Inferior parietal cortex (tissue), 1 donor: ENCODE measurements at regions not wholly inside any gene's neighbourhood (a gene's known extent, or its start where the extent isn't known, plus 50 kb on each side); places are given as distances from the start of the nearest gene placed in this dataset.
A peak's percentile ranks its signal among the peaks of the same experiment; 100 is the strongest.
"Not testable (repeated sequence)": the region's sequence is repeated elsewhere in the genome, so short reads cannot be mapped to it uniquely, and the experiment has no call there.

ENCODE experiments used
- DNase-seq: peaks from one replicate; pipeline ENCODE4 v3.0.0-alpha.2; 2016; ENCODE audit errors: extremely low spot score

DNA sequence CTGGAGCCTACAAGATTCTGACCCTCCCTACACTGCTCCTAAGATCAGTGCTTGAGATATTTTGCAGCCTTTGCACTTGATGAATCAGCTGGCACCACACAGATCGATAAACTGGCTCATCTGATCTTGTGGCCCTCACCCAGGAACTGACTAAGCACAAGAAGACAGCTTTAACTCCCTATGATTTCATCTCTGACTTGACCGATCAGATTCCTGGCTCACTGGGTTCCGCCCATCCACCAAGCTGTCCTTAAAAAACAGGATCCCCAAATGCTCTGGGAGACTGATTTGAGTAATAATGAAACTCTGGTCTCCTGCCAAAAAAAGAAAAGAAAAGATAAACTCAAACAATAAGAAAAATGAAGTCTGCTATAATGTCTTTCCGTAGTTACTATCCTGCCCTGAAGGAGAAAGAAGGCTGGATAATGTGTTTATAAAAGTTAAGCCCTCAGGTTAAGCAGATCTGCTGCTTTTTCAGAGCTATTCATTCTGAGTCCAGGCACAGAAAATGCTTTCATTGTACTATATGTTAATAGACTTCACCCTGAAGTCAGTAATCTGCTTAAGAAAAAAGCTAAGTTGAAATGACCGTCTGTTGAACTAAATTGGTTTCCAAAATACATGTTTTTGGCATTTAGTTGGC is 795.2 kb downstream of the TRIML1 start:
- no peak for DNase-seq

DNA sequence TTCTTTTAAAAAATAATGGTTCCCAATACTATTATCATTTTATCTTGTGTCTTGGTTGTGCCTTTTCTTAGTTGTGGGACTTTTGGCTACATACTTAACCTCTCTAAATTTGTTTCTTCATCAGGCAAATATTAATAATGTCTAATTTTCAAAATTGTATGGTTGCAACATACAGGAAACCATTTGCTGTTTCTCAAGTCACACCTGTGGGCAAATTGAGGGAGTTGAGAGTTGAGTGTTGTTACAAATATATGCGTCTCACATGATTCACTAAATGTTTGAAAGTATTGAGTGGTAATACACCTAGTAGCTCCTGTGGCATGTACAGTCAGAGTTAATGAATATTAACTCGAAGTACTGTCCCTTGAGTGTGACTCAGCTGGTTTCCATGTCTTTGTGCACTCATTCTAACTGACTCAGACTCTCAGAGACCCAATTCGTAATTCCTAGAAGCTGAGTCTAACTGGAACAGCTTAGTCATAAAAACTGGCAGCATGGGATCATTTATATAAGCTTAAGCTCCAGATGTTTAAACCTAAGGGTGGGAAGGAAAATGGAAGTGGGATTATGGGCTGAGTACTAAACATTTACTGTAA is 802.4 kb downstream of the TRIML1 start:
- DNase-seq = no peak

DNA sequence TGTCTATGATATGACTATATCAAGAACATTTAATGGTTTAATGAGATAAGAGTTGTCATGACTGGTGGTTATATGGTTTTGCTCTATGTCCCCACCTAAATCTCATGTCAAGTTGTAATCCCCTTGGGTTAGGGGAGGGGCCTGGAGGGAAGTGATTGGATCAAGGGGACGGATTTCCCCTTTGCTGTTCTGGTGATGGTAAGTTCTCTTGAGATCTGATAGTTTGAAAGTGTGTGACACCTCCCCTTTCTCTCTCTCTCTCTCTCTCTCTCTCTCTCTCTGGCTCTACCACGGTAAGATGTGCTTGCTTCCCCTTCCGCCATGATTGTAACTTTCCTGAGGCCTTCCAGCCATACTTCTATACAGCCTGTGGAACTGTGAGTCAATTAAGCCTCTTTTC is 803.4 kb downstream of the TRIML1 start:
- DNase-seq = no peak

DNA sequence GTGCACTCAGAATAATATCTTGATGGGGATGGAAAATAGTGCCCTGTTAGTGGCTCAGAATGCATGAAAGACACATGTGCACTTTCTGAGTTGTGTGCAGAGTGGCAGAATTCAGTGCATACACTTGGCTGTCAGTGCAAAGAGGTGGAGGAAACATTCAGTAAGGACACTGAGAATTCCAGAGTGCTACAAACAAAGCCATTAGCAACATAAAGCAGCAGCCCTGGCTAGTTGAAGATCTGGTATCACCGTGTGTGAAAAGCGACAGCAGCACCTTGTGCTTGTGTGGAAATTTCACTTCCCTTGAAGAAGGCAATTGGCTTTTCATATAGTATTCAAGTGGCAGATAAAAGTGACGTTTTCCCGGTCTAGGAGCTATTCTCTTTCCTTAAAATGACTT is 810.4 kb downstream of the TRIML1 start:
- DNase-seq = no peak

DNA sequence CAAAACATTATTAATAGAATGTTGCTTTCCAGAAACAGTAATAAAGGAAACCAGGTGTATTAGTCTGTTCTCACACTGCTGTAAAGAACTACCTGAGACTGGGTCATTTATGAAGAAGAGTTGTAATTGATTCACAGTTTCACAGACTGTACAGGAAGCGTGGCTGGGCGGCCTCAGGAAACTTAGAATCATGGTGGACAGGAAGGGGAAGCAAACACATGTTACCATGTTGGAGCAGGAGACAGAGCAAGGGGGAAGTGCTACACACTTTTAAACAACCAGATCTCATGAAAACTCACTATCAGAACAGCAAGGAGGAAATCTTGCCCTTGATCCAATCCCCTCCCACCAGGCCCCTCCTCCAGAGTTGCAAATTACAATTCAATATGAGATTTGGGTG is 815.8 kb downstream of the TRIML1 start:
- DNase-seq = no peak

DNA sequence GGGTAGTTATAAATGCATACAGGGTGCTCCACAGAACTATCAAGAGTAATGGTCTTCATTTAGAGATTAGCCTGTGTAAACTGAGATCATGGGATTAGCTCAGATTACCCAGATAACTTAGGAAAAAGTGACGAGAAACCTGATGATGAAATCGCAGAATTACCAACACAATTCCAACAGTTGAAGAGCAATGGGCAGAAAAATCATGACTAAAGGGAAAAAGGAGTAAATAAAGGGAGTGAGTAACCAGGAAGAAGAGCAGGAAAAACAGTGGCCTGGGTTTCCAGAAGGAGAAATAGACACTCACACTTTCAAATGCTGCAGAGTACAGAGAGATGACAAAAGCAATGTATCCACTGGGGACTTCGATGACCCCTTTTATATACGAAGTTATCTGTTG is 817.3 kb downstream of the TRIML1 start:
- no peak for DNase-seq

DNA sequence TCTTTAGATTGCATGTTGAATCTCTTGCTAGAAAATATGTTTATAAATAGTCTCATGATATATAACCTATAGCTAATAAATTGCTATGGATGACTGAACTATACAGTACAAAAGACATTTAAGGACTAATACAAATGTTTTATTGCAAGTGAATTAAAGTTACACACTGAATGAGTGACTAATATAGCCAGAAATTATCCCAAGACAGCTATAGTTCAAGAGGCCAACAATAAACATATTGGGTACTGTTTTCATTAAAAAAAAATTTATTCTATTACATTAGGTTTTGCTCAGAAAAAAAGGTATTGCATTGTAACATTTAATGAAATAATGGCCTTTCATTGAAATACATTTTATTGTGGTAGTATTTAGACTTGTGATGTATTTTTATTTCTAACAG is 819.1 kb downstream of the TRIML1 start:
- no peak for DNase-seq

DNA sequence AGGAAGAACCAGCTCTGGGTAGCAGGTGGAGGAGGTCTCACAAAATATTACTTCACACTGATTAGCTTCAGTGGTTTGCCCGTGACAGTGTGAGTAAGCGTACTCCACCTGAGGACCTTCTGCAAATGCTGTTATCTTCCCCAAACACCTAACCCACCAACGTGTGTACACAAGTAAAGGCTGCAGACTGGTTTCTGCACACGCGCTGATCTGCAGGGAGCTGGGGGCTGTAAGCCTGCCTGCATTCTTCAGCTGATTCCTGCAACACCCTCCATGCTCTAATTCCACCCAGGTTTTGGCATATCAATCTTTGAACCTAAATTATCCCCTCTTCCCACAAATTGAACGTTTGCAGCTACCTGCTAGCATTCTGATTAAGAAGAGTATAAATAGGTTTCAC is 820.2 kb downstream of the TRIML1 start:
- no peak for DNase-seq

DNA sequence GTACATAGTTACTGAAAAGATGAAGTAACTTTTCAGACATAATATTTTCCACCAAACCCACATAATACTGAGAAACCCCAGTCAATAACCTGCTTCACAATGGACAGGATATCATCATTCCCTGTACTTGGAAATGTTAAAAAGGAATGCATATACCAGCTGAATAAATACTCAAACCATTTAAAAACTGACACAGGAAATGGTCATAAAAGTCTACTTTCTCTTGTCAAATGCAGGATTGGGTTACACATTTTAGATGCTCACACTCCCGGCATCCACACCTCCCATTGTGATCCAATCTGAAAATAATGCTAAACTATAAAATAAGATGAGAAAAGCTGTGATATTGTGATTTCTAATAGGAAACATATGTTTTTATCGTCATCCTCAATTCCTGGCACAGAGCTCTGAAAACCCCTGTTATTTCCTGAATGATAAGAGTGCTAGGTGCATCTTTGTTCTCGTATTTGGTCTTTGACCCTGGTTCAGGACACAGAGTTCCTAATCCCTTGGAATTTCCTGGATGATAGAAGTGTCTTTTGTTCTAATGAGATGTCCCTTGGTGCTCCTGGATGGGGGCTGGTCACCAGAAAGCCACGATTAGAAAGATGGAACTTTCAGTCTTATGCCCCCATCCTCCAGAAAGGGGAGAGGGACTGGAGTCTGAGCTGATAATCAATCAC is 821.3 kb downstream of the TRIML1 start:
- no peak for DNase-seq

DNA sequence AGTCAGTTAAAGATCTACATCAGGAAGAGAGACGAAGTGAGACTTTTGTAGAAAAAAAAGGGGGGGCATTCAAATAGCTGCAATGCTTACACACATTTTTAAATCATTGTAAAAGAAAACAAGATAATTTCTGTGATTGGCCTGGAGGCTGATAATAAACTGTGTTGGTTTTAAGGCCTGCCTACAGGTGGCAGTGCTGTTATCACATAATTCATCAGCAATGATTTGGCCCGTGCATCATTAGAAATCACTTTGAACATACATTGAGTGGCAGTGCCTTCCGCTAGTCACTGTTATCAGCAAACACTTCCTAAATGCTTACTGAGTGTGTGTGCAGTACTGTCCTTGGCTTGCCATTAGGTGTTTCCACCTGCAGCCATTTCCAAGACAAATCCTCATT is 831.9 kb downstream of the TRIML1 start:
- DNase-seq = peak; percentile 9

DNA sequence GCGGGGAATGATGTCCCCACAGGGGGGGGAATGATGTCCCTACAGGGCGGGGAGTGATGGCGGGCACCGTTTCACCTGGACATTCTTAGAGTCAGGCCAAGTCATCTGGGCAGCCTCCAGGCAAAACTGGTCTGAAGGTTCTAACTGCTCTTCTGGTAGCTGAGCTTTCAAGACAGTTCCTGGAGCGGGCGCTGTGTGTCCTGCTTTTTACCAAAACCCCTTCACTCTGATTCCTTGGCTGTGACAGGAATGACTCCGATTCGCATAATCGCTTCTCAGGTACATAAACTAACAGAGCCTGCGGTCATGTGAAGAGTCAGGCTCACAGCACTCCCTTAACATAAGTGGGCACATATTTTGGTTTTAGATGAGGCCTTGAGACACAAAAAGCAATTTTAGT is 836.0 kb downstream of the TRIML1 start:
- no peak for DNase-seq

DNA sequence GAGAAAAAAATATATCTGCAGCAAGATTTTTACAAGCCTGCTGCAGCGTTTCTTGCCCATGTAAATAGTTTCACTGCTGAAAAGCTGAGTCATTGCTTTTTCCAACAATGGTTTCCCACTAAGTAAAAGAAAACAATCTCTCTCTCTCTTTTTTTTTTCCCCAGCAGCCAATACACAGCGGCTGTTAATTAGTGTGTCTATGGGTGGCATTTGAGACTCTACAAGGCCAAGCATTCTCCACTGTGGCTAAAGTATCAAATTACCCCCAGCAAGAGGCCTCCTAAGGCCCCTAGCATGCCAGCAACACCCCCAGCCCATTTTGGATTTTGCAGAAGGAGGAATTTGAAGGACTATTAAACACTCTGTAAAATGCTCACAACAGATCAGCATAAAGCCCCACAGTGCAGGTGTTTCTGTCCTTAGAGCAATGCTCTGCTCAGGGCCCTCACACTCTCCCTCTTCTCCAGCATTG is 837.4 kb downstream of the TRIML1 start:
- peak; percentile 8 for DNase-seq

DNA sequence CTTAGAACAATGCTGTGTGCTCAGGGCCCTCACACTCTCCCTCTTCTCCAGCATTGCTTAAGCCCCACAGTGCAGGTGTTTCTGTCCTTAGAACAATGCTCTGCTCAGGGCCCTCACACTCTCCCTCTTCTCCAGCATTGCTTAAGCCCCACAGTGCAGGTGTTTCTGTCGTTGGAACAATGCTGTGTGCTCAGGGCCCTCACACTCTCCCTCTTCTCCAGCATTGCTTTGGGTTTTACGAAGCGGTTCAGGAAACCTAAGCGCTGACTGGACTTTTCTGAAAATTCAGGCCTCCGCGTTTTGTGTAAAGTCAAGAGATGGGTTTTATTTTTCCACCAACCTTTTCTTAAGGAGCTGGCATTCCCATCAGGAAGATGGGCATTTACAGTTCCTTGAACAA is 838.0 kb downstream of the TRIML1 start:
- DNase-seq = not testable (repeated sequence)

DNA sequence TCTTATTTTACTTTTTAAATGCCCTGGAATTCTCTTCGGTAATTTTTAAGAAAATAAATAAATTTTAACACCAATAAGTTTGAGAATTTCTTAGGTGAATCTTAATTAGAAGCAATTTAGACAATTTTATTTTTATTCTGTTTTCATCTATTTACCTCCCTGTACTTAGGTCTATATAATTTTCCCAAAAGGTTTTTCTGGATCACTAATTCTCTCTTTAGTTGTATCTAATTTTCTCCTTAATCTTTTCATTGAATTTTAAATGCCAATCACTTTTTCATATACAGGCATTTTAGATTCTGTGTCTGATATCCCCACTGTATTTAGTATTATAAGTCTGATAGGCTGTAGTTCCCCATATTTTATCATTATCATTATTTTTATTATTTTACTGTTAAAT is 845.3 kb downstream of the TRIML1 start:
- no peak for DNase-seq

DNA sequence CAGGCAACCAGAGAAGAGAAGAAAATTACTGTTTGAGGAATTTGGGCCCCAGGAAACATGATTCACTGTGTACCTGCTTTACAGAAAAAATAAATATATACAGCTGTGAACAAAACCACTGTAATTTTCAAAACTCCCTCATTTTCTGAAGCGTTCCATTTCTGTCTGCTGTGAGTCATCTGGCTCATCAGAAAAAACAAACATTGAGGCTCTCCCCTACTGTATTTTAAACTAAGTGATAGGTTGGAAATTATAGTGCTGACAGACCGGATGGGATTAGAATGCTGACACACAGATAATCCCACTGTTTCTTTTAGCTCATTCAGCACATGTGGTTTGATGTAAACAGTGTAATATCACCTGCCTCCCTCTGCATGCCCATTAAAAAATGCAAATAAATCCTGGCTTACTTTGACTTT is 847.0 kb downstream of the TRIML1 start:
- no peak for DNase-seq

DNA sequence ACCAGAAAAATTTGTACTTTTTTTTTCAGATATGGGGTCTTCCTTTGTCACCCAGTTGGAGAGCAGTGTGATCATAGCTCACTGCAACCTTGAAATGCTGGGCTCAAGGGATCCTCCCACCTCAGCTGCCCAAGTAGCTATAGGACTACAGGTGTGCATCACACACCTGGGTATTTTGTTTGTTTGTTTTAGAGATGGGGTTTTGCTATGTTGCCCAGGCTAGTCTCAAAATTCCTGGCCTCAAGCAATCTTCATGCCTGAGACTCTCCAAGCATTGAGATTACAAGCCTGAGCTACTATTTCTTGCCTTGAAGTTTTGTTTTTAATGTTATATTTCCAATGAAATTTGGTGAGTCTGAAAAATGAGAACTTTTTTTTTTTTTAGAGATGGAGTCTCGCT is 847.8 kb downstream of the TRIML1 start:
- DNase-seq = no peak

DNA sequence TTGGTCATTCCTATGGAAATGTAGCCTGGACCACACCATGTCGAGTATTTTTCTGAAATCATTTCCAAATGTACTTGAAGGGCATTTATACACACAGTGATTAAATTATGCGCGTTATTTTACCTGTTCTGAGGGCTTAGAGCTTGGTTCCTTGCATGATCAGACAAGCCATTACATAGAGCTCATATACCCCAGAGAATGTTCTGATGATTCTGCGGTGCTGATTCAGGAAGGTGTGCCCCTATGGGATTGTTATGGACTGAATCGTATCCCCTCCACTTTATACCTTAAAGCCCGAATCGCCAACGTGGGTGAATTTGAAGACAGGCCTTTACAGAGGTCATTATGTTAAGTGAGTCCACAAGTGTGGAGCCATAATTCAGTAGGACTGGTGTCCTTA is 848.9 kb downstream of the TRIML1 start:
- DNase-seq = no peak

DNA sequence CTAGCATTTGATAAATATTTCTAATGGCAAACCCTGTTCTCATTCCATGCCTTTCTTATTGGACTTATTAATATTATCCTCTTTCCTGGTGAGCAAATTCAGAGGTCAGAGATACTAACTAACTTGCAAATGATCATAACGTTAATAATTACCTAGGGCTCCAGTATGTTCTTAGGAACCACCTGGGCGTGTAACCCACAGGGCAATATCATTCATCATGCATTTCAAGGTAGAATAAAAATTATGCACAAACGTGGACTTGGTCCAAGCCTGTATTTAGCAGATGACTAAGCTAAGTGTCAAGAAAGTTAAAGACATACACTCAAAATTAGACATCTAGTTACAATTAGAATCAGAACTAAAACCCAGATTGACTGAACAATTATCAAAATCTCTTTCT is 850.1 kb downstream of the TRIML1 start:
- DNase-seq = no peak

DNA sequence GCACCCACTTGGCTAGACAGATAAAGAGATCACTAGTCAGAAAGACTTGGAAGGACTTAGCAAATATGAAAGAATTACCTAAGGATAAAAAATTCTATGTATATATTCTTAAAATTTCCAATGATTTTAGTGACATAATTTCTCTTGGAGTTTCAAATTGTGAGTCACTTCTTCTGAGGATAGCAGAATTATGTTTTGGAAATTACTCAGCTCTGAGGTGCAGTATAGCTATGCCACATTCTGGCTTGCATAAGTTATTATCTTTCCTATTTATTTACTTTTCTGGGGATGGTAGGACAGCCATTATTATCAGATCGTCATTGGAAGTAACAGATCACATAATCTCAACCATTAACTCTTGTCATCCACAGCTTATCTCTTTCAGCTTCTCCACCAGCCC is 853.5 kb downstream of the TRIML1 start:
- no peak for DNase-seq

DNA sequence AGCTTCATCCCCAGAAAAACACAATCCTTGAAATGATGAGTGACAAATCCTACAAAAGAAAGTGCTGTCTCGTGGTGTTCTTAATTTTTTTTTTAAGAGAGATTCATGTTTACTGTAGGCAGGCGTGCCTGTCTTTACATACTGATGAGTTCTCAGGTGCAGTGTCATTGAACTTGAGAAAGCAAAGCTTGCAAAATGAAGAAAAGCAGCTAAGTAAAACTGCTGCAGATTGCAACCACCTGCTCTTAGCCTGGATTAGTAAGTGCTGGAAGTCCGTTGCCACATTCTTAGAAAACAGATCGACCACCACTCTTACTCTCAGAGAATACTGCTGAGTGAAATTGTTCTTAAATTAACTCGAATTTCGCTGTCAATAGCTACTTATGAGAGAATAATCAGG is 854.6 kb downstream of the TRIML1 start:
- no peak for DNase-seq

DNA sequence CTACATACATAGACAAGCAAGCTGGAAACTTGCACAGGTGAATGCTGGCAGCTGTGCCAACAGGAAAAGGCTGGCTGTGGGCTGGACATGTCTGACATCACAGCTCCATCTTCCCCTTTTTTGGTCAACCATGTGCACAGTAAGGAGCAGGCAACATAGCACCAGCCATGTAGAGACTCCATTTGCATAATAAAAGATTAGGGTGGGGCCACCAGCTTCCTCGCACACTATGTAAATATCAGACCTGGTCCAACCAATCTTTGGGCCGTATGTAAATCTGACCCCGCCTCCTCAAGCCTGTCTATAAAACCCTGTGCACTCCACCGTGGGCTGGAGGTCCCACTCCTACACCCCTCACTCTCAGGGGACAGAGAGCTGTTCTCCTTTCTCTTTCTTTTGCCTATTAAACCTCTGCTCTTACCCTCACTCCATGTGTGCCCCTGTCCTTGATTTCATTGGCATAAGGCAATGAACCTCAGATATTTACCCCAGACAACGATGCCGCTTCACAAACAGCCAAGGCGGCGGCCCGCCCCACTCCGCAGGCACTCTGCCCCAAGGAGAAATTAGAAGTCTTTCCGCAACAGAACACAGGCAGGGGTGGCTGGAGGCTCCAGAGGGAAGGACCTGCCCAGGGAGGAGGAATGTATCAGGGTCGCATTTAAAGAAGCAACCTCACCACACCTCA is 862.2 kb downstream of the TRIML1 start:
- no peak for DNase-seq

DNA sequence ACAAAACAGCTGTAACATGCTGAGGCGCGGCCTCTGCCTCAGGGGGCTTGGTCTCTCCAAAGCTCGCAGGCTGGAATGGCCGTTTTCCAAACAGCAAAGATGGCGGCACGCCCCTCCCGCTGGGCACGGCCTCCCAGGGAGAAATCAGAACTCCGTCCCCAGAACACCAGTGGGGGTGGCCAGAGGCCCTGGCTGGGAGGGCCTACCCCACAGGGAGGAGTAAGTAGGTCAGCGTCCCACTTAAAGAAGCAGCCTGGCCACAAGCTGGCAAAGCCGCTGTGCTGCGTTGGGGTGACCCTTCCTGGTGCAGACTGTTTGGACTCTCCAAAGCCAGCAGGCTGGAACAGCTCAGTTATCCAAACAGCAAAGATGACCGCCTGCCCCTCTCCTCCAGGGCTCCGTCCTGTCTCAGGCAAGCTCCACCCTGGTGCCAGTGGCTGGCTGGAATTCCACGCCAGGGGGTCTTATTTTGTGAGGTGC is 862.8 kb downstream of the TRIML1 start:
- DNase-seq = no peak

DNA sequence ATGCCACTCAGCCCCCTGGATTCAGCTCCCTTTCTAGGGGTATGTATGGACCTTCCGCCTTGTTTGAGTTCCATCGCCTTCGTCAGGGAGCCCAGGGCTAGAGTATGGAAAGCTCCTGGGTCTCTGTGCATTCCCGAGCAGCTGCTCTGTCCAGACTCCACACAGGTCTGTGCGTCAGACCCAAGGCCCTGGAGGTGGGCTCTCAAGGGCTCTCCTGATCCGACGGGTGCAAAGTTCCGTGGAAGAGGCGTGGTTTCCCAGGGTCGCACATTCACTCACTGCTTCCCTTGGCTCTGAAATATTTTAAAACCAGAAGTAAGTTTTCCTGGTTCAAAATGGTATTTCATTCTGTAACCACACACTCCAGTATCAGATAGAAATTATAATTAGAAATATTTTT is 863.2 kb downstream of the TRIML1 start:
- DNase-seq = no peak
